ENCODE measurements at regions not wholly inside any gene's neighbourhood (a gene's known extent, or its start where the extent isn't known, plus 50 kb on each side); places are given as distances from the start of the nearest gene placed in this dataset.

- Mint-ChIP-seq H3K27ac (ENCODE audit: unreplicated experiment) (no peak overlapping the region), H3K4me1 (ENCODE audit: unreplicated experiment) (no peaks in the 10 kb centered on the region), H3K9me3 (ENCODE audit: unreplicated experiment) (peaks cover 11% of the 10 kb centered on the region), H3K36me3 (ENCODE audit: unreplicated experiment) (no peaks in the 10 kb centered on the region), H3K4me3 (ENCODE audit: unreplicated experiment) (no peak overlapping the region), H3K27me3 (ENCODE audit: unreplicated experiment) (peaks cover 4% of the 10 kb centered on the region)
- DNase-seq (ENCODE audit: extremely low spot score, unreplicated experiment) = no peak
- no peak for TF ChIP-seq CTCF (IDR thresholded peaks at IDR 0.05)
Observed at GRCh38 chr3:64970634-64971033, 282.8 kb upstream of the ADAMTS9 start.

- Mint-ChIP-seq H3K27ac (ENCODE audit: unreplicated experiment) (no peak overlapping the region), H3K4me3 (ENCODE audit: unreplicated experiment) (no peak overlapping the region), H3K36me3 (ENCODE audit: unreplicated experiment) (no peaks in the 10 kb centered on the region), H3K4me1 (ENCODE audit: unreplicated experiment) (peaks cover 9% of the 10 kb centered on the region), H3K9me3 (ENCODE audit: unreplicated experiment) (no peaks in the 10 kb centered on the region), H3K27me3 (ENCODE audit: unreplicated experiment) (peaks cover 11% of the 10 kb centered on the region)
- TF ChIP-seq CTCF (IDR thresholded peaks at IDR 0.05) = no peak
- DNase-seq (ENCODE audit: extremely low spot score, unreplicated experiment) = no peak
Observed at GRCh38 chr3:64961301-64961700, 273.5 kb upstream of the ADAMTS9 start.

- TF ChIP-seq CTCF (IDR thresholded peaks at IDR 0.05) = no peak
- Mint-ChIP-seq H3K27me3 (ENCODE audit: unreplicated experiment) (peaks cover 22% of the 10 kb centered on the region), H3K9me3 (ENCODE audit: unreplicated experiment) (no peaks in the 10 kb centered on the region), H3K4me3 (ENCODE audit: unreplicated experiment) (no peak overlapping the region), H3K4me1 (ENCODE audit: unreplicated experiment) (peaks cover 9% of the 10 kb centered on the region), H3K36me3 (ENCODE audit: unreplicated experiment) (no peaks in the 10 kb centered on the region), H3K27ac (ENCODE audit: unreplicated experiment) (no peak overlapping the region)
- DNase-seq (ENCODE audit: extremely low spot score, unreplicated experiment) = no peak
Observed at GRCh38 chr3:64958199-64958843, 270.5 kb upstream of the ADAMTS9 start.

- TF ChIP-seq CTCF (IDR thresholded peaks at IDR 0.05) = no peak
- peaks cover 22% of the 10 kb centered on the region for H3K27me3 Mint-ChIP-seq (ENCODE audit: unreplicated experiment)
- H3K27ac Mint-ChIP-seq (ENCODE audit: unreplicated experiment) = no peak overlapping the region
- DNase-seq (ENCODE audit: extremely low spot score, unreplicated experiment) = no peak
- H3K36me3 Mint-ChIP-seq (ENCODE audit: unreplicated experiment) = no peaks in the 10 kb centered on the region
- peaks cover 9% of the 10 kb centered on the region for H3K4me1 Mint-ChIP-seq (ENCODE audit: unreplicated experiment)
- H3K9me3 Mint-ChIP-seq (ENCODE audit: unreplicated experiment) = no peaks in the 10 kb centered on the region
- H3K4me3 Mint-ChIP-seq (ENCODE audit: unreplicated experiment) = peak overlapping the region; percentile 17
Observed at GRCh38 chr3:64957408-64958198, 269.8 kb upstream of the ADAMTS9 start.

- no peak for DNase-seq (ENCODE audit: extremely low spot score, unreplicated experiment)
- Mint-ChIP-seq H3K36me3 (ENCODE audit: unreplicated experiment) (no peaks in the 10 kb centered on the region), H3K4me1 (ENCODE audit: unreplicated experiment) (peaks cover 9% of the 10 kb centered on the region), H3K4me3 (ENCODE audit: unreplicated experiment) (peak overlapping the region; percentile 17), H3K27ac (ENCODE audit: unreplicated experiment) (no peak overlapping the region), H3K9me3 (ENCODE audit: unreplicated experiment) (no peaks in the 10 kb centered on the region), H3K27me3 (ENCODE audit: unreplicated experiment) (peaks cover 22% of the 10 kb centered on the region)
- no peak for TF ChIP-seq CTCF (IDR thresholded peaks at IDR 0.05)
Observed at GRCh38 chr3:64956711-64957325, 269.0 kb upstream of the ADAMTS9 start.

Data from osteocyte (in vitro differentiated cells).